NCI-H2227 (cell line): ENCODE measurements at regions not wholly inside any gene's neighbourhood (a gene's known extent, or its start where the extent isn't known, plus 50 kb on each side); places are given as distances from the start of the nearest gene placed in this dataset.
"Not testable (repeated sequence)": the region's sequence is repeated elsewhere in the genome, so short reads cannot be mapped to it uniquely, and the experiment has no call there.

ENCODE experiments used
- DNase-seq: peaks from one replicate; lab custom pipeline; 2025; ENCODE audit not compliant: unreplicated experiment; lab: John Stamatoyannopoulos, UW

GRCh38 chr1:191320062-191320461, 838.2 kb upstream of the RGS18 start:
- DNase-seq = no peak

DNA sequence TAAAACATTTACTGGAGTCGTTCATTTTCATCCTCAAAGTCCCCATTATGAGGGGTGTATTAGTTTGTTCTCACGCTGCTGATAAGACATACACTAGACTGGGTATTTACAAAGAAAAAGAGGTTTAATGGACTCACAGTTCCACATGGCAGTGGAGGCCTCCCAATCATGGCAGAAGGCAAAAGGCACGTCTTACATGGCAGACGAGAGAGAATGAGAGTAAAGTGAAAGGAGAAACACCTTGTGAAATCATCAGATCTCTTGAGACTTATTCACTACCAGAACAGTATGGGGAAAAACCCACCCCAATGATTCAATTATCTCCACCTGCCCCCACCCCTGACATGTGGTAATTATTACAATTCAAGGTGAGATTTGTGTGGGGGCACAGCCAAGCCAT, 830.4 kb upstream of the RGS18 start:
- no peak for DNase-seq

DNA sequence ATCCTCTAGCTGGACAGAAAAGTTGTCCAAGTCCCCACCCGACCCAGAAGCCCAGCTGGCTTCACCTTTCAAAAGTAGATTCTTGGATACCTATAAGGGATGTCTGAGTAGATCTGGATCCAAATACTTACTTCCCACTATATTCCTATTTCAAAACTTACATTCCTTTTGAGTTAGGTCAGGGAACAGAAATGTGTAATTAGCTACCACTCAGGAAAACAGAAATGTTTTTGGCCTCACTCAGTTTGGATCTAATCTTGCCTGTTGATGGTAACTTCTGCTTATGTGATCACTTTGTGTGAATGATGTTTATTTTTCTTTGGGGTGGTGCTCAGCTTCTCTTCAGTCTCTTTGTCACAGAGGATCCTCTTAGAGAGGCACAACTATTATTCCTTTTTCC, 814.4 kb upstream of the RGS18 start:
- no peak for DNase-seq

- no peak for DNase-seq
Observed at GRCh38 chr1:191346381-191346780, 811.9 kb upstream of the RGS18 start.

GRCh38 chr1:191348328-191348727, 809.9 kb upstream of the RGS18 start:
- no peak for DNase-seq

DNA sequence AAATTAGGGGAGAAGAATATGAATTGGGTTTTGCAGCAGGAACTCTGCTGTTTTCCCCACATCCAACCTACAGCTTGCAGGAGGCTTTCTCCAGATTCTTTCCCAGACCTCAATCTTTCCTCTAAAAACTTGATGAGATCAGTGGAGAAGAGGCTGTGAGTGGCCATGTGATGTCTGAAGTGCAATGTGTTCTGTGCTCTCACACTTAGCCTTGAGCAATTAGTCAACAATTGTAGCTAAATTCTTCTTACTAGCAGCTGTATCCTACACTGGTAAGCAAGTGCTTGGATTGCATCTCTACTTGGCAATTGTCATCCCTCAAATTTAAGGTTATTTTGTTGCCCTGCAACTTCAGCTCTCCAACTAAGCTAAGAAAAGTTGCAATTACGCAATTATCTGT, 807.3 kb upstream of the RGS18 start:
- peak; percentile 88 for DNase-seq

DNA sequence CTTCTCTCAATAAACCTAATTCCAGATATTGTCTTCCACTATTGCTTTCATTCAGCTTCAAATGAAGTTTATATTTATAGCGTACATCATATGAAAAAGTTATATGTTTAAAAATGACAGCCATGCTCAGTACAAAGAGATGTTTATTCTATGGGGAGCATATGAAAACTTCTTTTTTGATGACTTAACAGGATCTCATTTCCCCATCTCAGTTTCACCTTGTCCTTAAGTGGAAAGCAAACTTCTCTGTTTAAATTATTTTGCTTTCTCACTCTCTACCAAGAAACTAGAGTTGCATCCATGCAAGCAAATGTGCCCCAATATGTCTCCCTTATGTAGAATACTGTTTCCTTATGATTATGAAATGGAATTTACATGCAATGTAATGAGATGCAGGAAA, 799.5 kb upstream of the RGS18 start:
- DNase-seq = no peak

DNA sequence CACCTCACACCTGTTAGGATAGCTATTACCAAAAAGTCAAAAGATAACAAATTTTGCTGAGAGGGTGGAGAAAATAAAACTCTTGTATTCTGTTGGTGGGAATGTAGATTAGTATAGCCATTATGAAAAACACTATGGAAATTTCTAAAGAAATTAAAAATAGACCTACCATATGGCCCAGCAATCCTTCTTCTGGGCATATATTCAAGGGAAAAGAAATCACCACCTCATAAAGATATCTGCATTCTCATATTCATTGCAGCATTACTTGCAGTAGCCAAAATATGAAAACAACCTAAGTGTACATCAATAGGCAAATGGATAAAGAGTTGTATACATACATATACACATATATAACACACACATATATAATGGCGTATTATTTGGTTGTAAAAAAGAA, 791.6 kb upstream of the RGS18 start:
- no peak for DNase-seq

- DNase-seq = no peak
Observed at GRCh38 chr1:191368891-191369654, 789.2 kb upstream of the RGS18 start.

GRCh38 chr1:191371626-191372025, 786.6 kb upstream of the RGS18 start:
- no peak for DNase-seq

- no peak for DNase-seq
Observed at GRCh38 chr1:191388283-191388682, 770.0 kb upstream of the RGS18 start.

GRCh38 chr1:191396622-191397021, 761.6 kb upstream of the RGS18 start:
- no peak for DNase-seq

DNA sequence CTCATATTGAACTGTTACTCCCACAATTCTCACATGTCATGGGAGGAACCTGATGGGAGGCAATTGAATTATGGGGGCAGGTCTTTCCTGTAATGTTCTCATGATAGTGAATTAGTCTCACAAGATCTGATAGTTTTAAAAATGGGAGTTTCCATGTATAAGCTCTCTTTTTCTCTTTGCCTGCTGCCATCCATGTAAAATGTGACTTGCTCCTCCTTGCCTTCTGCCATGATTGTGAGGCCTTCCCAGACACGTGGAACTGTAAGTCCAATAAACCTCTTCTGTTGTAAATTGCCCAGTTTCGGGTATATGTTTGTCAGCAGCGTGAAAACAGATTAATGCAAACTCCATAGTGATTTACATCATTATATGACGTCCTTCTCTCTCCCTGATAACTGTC, 759.7 kb upstream of the RGS18 start:
- no peak for DNase-seq

DNA sequence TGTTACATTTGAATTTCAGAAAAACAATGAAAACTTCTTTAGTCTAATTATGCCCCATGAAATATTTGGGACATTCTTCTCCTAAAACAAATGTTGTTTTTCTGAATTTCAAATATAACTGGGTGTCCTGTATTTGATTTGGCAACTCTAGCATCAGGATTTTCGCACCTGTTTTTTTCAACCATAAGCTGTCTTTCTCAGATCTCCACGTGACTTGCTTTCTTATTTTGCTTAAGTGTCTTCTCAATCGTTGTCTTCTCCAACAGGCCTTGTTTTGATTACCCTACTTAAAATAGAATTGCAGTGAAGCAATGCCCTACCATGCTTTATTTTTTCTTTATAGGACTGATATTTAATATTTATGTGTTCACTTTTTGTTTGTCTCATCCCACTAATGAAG, 752.8 kb upstream of the RGS18 start:
- DNase-seq = no peak

- DNase-seq = no peak
Observed at GRCh38 chr1:191414981-191415640, 743.2 kb upstream of the RGS18 start.

DNA sequence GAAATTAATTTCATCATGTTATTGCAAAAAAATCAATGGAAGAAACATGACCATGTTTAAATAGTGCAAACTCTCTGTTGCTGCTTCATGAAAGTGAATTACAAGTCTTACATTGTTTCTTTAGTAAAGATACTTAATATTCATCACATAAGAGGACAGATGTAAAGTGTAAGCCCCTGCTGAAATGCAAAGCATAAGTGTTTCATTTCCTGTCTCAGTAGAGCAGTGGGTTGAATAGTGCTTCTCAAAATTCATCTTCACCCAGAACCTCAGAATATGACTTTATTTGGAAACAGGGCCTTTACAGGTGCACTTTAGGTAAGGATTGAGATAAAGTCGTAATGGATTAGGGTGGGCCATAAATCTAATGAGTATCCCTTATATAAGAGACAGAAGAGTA, 738.4 kb upstream of the RGS18 start:
- DNase-seq = no peak

- no peak for DNase-seq
Observed at GRCh38 chr1:191427593-191427992, 730.7 kb upstream of the RGS18 start.

DNA sequence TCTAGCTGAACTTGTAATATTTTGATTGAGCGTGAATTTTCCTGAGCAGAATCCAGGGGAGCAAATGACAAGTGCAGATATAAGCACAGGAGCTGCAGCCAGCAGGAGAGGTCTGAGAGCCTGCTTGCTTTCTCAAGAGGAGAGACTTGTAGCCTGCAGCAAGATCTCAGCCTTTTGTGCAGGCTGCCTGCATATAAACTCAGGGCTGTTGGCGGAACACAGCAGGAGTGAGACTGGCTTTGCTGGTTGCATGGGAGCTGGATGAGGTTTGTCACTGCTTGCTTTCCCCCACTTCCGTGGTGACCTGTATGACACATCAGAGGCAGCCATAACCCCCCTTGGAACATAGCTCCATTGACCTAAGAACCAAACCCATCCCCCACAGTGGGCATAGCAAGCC, 725.4 kb upstream of the RGS18 start:
- no peak for DNase-seq

- DNase-seq = no peak
Observed at GRCh38 chr1:191438979-191439378, 719.3 kb upstream of the RGS18 start.

DNA sequence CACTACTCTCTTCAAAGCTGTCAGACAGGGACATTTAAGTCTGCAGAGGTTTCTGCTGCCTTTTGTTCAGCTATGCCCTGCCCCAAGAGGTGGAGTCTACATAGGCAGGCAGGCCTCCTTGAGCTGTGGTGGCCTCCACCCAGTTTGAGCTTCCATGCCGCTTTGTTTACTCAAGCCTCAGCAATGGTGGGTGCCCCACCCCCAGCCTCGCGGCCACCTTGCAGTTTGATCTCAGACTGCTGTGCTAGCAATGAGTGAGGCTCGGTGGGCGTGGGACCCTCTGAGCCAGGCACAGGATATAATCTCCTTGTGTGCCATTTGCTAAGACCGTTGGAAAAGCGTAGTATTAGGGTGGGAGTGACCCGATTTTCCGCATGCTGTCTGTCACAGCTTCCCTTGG, 710.0 kb upstream of the RGS18 start:
- DNase-seq = not testable (repeated sequence)

DNA sequence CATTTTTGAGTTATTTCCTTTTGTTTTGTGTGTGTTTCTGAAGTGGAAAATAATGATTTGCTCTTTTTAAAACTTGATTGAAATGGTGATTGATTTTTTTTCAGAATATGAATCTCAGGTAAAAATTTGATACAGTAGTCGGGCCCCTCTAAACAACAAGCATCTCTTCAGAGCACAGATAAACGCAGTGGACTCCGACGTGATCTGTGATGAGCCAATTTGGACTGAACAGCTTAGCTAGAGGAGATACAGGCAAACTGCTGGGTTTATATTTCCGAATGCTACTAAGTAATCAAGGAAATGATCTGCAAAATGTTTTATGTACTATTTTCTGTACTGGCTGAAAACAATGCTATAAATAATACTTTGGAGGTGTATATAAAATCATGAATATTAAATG, 705.7 kb upstream of the RGS18 start:
- DNase-seq = no peak

- no peak for DNase-seq
Observed at GRCh38 chr1:191453487-191453886, 704.8 kb upstream of the RGS18 start.

- DNase-seq = no peak
Observed at GRCh38 chr1:191457889-191458288, 700.4 kb upstream of the RGS18 start.
